ENCODE measurements at regions not wholly inside any gene's neighbourhood (a gene's known extent, or its start where the extent isn't known, plus 50 kb on each side); places are given as distances from the start of the nearest gene placed in this dataset.

DNA sequence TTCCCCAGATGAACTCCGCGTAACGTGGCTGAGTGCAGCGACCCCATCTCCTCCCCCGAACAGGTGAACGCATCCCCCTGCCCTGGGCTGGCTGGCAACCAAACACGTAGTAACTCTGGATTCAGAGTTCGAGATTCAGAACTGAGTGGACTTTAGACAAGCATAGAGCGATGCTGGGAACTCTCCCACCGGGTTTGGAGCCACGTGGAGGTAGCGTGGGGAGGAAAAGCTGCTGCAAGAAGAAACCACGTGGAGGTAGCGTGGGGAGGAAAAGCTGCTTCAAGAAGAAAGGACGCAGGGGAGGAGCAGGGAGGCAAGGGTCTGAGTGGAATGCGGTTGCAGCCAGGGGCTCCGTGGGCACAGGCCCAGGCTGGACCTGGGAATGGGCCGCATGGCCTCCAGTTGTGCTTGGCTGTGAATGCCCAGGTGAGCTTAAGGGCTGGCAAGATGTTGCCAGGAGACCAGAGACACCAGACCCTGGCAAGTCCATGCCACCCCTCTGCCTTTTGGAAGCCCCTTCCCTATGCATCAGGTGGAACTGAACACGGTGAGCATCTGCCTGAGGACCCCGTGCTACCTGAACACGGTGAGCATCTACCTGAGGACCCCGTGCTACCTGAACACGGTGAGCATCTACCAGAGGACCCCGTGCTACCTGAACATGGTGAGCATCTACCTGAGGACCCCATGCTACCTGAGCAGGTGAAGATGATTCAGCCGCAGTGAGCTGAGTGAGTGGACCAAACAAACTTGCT, 118.0 kb upstream of the FRMD1 start (continued):
- TF ChIP-seq TP53 (CRISPR knock-in tag; IDR thresholded peaks at IDR 0.05) (no peak), NR2C2 (CRISPR knock-in tag; IDR thresholded peaks at IDR 0.05) (no peak), SOX15 (CRISPR knock-in tag; IDR thresholded peaks at IDR 0.05) (no peak), NR1H2 (CRISPR knock-in tag; IDR thresholded peaks at IDR 0.05) (no peak), JUN (CRISPR knock-in tag; IDR thresholded peaks at IDR 0.05) (no peak), ZNF263 (CRISPR knock-in tag; IDR thresholded peaks at IDR 0.05; ENCODE audit: low read depth) (no peak), OVOL2 (CRISPR knock-in tag; IDR thresholded peaks at IDR 0.05; ENCODE audit: borderline replicate concordance) (no peak)
- TF ChIP-seq, protein P1, sequence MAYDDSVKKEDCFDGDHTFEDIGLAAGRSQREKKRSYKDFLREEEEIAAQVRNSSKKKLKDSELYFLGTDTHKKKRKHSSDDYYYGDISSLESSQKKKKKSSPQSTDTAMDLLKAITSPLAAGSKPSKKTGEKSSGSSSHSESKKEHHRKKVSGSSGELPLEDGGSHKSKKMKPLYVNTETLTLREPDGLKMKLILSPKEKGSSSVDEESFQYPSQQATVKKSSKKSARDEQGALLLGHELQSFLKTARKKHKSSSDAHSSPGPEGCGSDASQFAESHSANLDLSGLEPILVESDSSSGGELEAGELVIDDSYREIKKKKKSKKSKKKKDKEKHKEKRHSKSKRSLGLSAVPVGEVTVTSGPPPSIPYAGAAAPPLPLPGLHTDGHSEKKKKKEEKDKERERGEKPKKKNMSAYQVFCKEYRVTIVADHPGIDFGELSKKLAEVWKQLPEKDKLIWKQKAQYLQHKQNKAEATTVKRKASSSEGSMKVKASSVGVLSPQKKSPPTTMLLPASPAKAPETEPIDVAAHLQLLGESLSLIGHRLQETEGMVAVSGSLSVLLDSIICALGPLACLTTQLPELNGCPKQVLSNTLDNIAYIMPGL (CRISPR knock-in tag; IDR thresholded peaks at IDR 0.05) = no peak
- TF ChIP-seq, protein P2, sequence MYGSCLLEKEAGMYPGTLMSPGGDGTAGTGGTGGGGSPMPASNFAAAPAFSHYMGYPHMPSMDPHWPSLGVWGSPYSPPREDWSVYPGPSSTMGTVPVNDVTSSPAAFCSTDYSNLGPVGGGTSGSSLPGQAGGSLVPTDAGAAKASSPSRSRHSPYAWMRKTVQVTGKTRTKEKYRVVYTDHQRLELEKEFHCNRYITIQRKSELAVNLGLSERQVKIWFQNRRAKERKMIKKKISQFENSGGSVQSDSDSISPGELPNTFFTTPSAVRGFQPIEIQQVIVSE (CRISPR knock-in tag; IDR thresholded peaks at IDR 0.05; ENCODE audit: borderline replicate concordance) = no peak

DNA sequence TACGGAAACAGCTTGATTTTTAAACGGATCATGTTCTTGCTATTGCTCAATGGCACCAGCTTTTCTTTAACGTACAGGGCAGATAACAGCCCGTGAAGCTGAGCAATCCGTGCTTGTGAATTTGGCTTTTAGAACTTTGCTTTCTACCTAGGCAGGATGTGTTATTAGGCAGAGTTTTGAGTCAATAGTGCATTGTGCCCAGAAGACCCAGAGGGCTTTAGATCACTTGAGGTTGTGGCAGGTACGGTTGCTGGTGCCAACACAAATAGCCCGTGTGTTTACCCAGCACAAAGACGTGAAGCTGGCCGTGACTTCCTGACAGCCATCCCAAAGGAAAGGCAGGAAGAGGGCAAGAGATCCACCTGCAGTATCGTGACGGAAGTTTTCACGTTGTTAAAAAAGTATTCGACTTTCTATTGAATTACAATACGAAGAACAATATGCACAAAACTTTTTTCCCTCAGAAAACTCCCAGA, 117.4 kb upstream of the FRMD1 start:
- Mint-ChIP-seq H3K4me1 (peaks cover 23% of the 10 kb centered on the region), H3K36me3 (no peaks in the 10 kb centered on the region), H3K4me3 (no peak overlapping the region), H3K27me3 (ENCODE audit: low read depth) (no peaks in the 10 kb centered on the region), H3K9me3 (no peaks in the 10 kb centered on the region), H3K27ac (no peak overlapping the region)
- TF ChIP-seq RELA (CRISPR knock-in tag; IDR thresholded peaks at IDR 0.05; ENCODE audit: borderline replicate concordance) (no peak), GABPB1 (CRISPR knock-in tag; IDR thresholded peaks at IDR 0.05) (no peak), ZNF121 (CRISPR knock-in tag; IDR thresholded peaks at IDR 0.05) (no peak), EMX1 (CRISPR knock-in tag; IDR thresholded peaks at IDR 0.05) (no peak), NFYB (CRISPR knock-in tag; conservative IDR thresholded peaks at IDR 0.05; ENCODE audit: low read depth) (no peak), ZNF317 (CRISPR knock-in tag; IDR thresholded peaks at IDR 0.05; ENCODE audit: borderline replicate concordance, low read depth) (no peak), ZNF219 (CRISPR knock-in tag; IDR thresholded peaks at IDR 0.05; ENCODE audit: borderline replicate concordance) (no peak), TP53 (CRISPR knock-in tag; IDR thresholded peaks at IDR 0.05) (no peak), ZNF263 (CRISPR knock-in tag; IDR thresholded peaks at IDR 0.05; ENCODE audit: low read depth) (no peak)
- TF ChIP-seq, protein P3, sequence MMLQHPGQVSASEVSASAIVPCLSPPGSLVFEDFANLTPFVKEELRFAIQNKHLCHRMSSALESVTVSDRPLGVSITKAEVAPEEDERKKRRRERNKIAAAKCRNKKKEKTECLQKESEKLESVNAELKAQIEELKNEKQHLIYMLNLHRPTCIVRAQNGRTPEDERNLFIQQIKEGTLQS (CRISPR knock-in tag; conservative IDR thresholded peaks at IDR 0.05) = no peak
- TF ChIP-seq, protein P4, sequence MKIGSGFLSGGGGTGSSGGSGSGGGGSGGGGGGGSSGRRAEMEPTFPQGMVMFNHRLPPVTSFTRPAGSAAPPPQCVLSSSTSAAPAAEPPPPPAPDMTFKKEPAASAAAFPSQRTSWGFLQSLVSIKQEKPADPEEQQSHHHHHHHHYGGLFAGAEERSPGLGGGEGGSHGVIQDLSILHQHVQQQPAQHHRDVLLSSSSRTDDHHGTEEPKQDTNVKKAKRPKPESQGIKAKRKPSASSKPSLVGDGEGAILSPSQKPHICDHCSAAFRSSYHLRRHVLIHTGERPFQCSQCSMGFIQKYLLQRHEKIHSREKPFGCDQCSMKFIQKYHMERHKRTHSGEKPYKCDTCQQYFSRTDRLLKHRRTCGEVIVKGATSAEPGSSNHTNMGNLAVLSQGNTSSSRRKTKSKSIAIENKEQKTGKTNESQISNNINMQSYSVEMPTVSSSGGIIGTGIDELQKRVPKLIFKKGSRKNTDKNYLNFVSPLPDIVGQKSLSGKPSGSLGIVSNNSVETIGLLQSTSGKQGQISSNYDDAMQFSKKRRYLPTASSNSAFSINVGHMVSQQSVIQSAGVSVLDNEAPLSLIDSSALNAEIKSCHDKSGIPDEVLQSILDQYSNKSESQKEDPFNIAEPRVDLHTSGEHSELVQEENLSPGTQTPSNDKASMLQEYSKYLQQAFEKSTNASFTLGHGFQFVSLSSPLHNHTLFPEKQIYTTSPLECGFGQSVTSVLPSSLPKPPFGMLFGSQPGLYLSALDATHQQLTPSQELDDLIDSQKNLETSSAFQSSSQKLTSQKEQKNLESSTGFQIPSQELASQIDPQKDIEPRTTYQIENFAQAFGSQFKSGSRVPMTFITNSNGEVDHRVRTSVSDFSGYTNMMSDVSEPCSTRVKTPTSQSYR (CRISPR knock-in tag; IDR thresholded peaks at IDR 0.05) = no peak
- TF ChIP-seq, protein P5, sequence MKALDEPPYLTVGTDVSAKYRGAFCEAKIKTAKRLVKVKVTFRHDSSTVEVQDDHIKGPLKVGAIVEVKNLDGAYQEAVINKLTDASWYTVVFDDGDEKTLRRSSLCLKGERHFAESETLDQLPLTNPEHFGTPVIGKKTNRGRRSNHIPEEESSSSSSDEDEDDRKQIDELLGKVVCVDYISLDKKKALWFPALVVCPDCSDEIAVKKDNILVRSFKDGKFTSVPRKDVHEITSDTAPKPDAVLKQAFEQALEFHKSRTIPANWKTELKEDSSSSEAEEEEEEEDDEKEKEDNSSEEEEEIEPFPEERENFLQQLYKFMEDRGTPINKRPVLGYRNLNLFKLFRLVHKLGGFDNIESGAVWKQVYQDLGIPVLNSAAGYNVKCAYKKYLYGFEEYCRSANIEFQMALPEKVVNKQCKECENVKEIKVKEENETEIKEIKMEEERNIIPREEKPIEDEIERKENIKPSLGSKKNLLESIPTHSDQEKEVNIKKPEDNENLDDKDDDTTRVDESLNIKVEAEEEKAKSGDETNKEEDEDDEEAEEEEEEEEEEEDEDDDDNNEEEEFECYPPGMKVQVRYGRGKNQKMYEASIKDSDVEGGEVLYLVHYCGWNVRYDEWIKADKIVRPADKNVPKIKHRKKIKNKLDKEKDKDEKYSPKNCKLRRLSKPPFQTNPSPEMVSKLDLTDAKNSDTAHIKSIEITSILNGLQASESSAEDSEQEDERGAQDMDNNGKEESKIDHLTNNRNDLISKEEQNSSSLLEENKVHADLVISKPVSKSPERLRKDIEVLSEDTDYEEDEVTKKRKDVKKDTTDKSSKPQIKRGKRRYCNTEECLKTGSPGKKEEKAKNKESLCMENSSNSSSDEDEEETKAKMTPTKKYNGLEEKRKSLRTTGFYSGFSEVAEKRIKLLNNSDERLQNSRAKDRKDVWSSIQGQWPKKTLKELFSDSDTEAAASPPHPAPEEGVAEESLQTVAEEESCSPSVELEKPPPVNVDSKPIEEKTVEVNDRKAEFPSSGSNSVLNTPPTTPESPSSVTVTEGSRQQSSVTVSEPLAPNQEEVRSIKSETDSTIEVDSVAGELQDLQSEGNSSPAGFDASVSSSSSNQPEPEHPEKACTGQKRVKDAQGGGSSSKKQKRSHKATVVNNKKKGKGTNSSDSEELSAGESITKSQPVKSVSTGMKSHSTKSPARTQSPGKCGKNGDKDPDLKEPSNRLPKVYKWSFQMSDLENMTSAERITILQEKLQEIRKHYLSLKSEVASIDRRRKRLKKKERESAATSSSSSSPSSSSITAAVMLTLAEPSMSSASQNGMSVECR (CRISPR knock-in tag; IDR thresholded peaks at IDR 0.05; ENCODE audit: borderline replicate concordance) = no peak
- TF ChIP-seq, protein P6, sequence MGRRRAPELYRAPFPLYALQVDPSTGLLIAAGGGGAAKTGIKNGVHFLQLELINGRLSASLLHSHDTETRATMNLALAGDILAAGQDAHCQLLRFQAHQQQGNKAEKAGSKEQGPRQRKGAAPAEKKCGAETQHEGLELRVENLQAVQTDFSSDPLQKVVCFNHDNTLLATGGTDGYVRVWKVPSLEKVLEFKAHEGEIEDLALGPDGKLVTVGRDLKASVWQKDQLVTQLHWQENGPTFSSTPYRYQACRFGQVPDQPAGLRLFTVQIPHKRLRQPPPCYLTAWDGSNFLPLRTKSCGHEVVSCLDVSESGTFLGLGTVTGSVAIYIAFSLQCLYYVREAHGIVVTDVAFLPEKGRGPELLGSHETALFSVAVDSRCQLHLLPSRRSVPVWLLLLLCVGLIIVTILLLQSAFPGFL (CRISPR knock-in tag; IDR thresholded peaks at IDR 0.05; ENCODE audit: borderline replicate concordance) = no peak
- ATAC-seq (no peak), DNase-seq (ENCODE audit: low spot score) (no peak)
- POLR2A ChIA-PET = no interaction called here
- CTCF ChIA-PET = interaction anchor here (0.8 kb wide), 1 partner anchor 64 kb away, joined by 3 read pairs; no protein-coding TSS in a partner anchor
